ENCODE measurements at regions not wholly inside any gene's neighbourhood (a gene's known extent, or its start where the extent isn't known, plus 50 kb on each side); places are given as distances from the start of the nearest gene placed in this dataset.

DNA sequence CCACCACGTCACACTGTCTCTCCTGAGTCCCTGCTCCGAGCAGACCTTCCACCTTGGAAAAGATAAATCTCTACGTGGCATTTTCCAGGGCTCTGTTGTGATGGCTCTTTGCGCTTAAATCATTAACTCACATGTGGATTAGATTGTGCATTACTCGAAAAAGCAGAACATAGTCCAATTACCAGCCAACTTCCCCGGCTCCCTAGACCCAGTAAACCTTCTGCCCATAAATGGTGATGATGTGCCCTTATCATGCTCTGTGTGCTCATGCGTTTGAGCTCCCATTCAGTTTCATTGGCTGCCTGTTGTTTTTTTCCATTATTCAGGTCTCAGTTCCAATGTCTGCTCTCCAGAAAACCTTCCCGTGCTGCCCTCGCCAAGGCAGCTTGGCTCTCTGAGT, 471.2 kb downstream of the GLRX3 start:
- CTCF ChIA-PET: no interaction called here

DNA sequence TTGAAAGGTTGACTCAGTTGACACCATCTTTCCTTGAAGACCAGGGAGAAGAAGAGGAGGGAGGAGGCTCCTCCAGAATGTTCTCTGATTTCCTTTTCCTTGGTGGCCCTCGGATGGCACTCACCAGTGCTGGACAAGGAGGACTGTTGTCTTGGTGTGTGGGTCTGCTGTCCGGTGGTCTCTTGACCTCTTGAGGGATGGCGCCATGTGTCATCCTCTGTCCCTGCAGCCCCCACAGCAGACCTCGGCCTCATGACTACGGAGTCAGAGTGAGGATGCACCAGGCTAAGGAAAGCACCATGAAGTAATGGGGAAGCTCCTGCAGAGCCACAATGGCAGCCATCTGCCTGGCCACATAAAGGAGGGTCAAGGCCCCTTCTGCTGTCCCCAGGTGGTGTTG, 475.0 kb downstream of the GLRX3 start:
- Mint-ChIP-seq H3K4me3 (no peak overlapping the region), H3K9me3 (ENCODE audit: low read depth) (peaks cover 6% of the 10 kb centered on the region), H3K36me3 (no peaks in the 10 kb centered on the region), H3K27ac (no peak overlapping the region), H3K27me3 (no peaks in the 10 kb centered on the region), H3K4me1 (no peaks in the 10 kb centered on the region)
- DNase-seq (no peak), ATAC-seq (no peak)
- CTCF ChIA-PET: no interaction called here

More for the DNA sequence above, 471.2 kb downstream of the GLRX3 start:
- H3K27ac Mint-ChIP-seq: no peak overlapping the region
- H3K4me3 Mint-ChIP-seq: no peak overlapping the region
- no peaks in the 10 kb centered on the region for H3K4me1 Mint-ChIP-seq
- DNase-seq (no peak), ATAC-seq (no peak)
- H3K27me3 Mint-ChIP-seq: no peaks in the 10 kb centered on the region
- H3K36me3 Mint-ChIP-seq: no peaks in the 10 kb centered on the region
- H3K9me3 Mint-ChIP-seq (ENCODE audit: low read depth): peaks cover 4% of the 10 kb centered on the region

DNA sequence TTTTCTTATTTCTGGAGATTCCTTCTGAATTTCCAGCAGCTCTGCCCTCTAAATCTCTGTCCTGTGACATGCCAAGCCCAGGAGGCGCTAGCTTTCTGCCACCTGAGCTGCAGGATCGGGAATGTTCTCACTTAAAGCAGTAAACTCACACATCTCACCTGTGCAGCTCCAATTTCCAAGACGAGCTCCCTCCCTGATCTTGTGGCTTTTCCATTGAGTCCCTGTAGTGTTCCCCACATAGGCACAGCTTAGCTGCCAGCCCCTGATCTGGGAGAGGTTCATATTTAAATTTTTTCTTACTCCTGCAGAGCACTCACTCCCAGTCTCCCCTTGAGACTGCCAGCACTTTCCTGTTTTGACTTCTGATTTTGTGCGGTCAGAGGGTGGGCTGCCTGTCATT, 479.3 kb downstream of the GLRX3 start:
- no peaks in the 10 kb centered on the region for H3K36me3 Mint-ChIP-seq
- H3K27me3 Mint-ChIP-seq: no peaks in the 10 kb centered on the region
- no peak overlapping the region for H3K27ac Mint-ChIP-seq
- H3K4me3 Mint-ChIP-seq: no peak overlapping the region
- no peaks in the 10 kb centered on the region for H3K4me1 Mint-ChIP-seq
- CTCF ChIA-PET: no interaction called here
- no peak for DNase-seq
- H3K9me3 Mint-ChIP-seq (ENCODE audit: low read depth): peaks cover 6% of the 10 kb centered on the region
- ATAC-seq: no peak

DNA sequence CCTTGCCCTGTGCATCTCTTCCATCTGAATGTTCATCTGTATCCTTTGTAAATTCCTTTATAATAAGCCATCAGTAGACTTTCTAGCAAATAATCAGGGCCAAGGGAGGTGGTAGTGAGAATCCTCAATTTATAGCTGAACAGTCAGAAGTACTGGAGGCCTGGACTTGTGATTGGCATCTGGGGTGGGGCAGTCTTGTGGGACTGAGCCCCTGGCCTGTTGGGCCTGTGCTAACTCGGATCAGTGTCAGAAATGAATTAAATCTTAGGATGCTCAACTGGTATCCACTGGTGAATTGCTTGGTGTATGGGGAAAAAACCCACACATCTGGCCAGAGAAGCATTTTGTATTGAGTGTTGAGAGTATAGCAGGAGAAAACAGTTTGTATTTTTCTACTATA, 481.8 kb downstream of the GLRX3 start:
- ATAC-seq: no peak
- no peak overlapping the region for H3K27ac Mint-ChIP-seq
- H3K36me3 Mint-ChIP-seq: no peaks in the 10 kb centered on the region
- DNase-seq: no peak
- H3K9me3 Mint-ChIP-seq (ENCODE audit: low read depth): peaks cover 2% of the 10 kb centered on the region
- H3K4me1 Mint-ChIP-seq: no peaks in the 10 kb centered on the region
- H3K4me3 Mint-ChIP-seq: no peak overlapping the region
- H3K27me3 Mint-ChIP-seq: no peaks in the 10 kb centered on the region
- CTCF ChIA-PET: no interaction called here

DNA sequence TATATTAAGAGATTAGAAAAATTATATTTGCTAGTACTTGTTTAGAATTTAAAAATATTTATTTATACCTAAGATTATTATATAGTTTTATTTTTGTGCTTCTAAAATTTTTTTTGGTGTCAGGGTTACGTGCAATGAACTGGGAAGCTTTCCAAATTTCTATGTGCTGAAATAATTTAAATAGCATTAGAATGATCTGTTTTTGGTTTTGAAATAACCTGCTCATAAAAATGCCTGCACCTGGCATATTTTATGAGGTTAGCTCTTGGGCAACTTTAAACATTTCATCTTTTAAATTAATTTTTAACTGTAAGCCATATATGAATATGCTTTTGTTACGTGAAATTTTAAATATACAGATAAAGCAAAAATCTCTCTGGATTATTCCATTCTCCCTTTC, 482.5 kb downstream of the GLRX3 start:
- Mint-ChIP-seq H3K27ac (no peak overlapping the region), H3K9me3 (ENCODE audit: low read depth) (no peaks in the 10 kb centered on the region), H3K27me3 (no peaks in the 10 kb centered on the region), H3K4me3 (no peak overlapping the region), H3K36me3 (no peaks in the 10 kb centered on the region), H3K4me1 (no peaks in the 10 kb centered on the region)
- ATAC-seq (no peak), DNase-seq (no peak)
- CTCF ChIA-PET: no interaction called here

DNA sequence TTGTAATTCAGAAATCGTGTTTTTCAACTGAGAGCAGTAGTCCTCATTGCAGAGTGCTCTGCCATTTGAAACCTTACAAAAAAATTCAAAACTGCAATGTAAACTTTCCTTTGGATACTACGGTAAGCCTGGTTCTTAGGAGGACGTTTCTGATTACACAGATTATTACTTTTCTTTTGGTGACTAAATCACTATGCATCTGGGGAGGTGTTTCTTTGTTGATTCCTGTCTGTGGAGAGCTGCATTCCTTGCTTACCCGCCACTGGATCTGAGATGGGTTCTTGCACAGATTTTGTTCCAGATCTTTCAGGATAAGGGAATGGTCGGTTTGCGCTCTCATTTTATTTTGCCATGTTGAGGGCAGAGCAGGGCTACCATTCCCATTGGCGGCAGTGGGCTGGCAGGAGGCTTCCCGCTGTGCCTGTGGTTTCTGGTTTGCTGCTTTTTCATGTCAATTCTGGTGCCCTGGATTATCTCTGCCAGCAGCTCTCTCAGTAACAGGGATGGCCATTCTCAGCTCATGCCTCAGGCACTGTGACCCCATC, 485.1 kb downstream of the GLRX3 start:
- Mint-ChIP-seq H3K36me3 (no peaks in the 10 kb centered on the region), H3K27me3 (no peaks in the 10 kb centered on the region), H3K27ac (no peak overlapping the region), H3K4me3 (no peak overlapping the region), H3K9me3 (ENCODE audit: low read depth) (peaks cover 4% of the 10 kb centered on the region), H3K4me1 (no peaks in the 10 kb centered on the region)
- CTCF ChIA-PET: no interaction called here
- ATAC-seq: no peak
- DNase-seq: no peak

DNA sequence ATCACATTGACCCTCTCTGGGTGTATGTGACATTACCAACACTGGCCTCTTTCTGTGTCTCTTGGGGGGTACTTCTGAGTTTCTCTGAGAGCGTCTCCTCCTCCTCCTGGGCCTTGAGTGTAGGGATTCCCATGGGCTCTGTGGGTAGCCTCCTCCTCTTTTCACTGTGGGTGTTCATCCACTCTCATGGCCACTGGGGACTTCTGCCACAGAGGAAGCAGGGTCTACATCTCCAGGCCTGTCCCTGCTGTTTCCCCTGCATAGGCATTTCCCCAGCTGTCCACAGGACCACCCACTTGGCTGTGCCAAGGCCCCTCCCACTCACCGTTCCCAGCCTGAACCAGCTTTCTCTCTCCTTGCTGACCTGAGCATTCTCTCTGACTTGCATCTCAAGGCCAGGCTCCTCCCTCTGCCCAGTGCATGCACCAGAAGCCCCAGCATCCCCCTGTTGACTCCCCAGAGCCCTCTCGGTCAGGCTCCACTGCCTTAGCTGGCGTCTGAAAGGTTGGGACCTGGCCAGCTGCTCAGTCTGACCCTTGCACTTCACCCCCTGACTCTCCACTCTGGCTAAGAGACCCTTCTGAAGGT, 487.6 kb downstream of the GLRX3 start:
- ATAC-seq (no peak), DNase-seq (no peak)
- Mint-ChIP-seq H3K36me3 (no peaks in the 10 kb centered on the region), H3K27ac (no peak overlapping the region), H3K27me3 (no peaks in the 10 kb centered on the region), H3K4me1 (no peaks in the 10 kb centered on the region), H3K9me3 (ENCODE audit: low read depth) (peaks cover 4% of the 10 kb centered on the region), H3K4me3 (no peak overlapping the region)
- CTCF ChIA-PET: no interaction called here

DNA sequence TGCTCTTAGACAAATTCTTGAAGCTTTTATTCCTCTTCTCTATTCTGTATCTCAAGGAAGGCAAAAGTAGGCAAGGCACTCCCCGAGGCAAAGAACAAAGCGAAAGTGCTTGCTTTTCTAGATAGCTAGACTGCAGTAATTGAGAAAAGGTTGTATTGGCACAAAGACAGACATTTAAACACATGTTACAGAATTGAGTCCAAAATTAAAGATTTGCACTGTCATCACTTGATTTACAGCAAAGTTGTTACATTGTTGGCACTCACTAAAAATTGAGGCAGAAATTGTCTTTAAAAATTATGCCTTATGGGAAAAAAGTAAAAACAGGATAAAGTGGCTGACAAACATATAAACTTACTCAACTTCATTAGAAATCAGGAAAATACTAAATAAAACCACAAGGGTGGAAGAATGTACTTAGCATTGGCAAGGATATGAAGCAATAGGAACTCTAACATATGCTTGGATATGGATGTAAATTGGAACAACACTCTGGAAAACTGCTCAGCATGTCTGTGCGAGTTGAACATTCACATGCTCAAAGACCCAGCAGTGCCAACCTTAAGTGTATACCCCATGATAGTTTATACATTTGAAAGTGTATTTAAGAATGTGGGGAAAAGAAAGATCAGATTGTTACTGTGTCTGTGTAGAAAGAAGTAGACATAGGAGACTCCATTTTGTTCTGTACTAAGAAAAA, 491.3 kb downstream of the GLRX3 start:
- CTCF ChIA-PET: no interaction called here
- Mint-ChIP-seq H3K4me1 (peaks cover 4% of the 10 kb centered on the region), H3K9me3 (ENCODE audit: low read depth) (peaks cover 4% of the 10 kb centered on the region), H3K36me3 (no peaks in the 10 kb centered on the region), H3K4me3 (no peak overlapping the region), H3K27ac (no peak overlapping the region), H3K27me3 (no peaks in the 10 kb centered on the region)
- no peak for ATAC-seq
- DNase-seq: no peak

DNA sequence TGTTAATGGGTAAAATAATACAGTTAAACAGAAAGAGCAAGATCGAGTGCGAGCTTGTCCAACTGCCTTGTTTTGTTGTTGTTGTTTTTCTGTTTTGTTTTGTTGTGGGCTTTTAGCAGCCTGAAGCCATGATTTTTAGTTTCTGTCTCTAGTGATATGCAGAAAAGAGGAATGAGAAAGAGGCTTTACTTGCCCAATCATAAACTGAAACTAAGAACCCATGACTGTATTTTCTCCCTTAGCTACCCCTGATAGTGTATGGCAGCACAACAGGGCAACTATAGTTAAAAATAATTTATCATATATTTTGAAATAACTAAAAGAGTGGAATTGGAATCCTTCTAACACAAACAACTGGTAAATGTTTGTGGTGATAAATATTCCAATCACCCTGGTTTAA, 493.9 kb downstream of the GLRX3 start:
- peaks cover 2% of the 10 kb centered on the region for H3K9me3 Mint-ChIP-seq (ENCODE audit: low read depth)
- ATAC-seq: no peak
- no peak for DNase-seq

DNA sequence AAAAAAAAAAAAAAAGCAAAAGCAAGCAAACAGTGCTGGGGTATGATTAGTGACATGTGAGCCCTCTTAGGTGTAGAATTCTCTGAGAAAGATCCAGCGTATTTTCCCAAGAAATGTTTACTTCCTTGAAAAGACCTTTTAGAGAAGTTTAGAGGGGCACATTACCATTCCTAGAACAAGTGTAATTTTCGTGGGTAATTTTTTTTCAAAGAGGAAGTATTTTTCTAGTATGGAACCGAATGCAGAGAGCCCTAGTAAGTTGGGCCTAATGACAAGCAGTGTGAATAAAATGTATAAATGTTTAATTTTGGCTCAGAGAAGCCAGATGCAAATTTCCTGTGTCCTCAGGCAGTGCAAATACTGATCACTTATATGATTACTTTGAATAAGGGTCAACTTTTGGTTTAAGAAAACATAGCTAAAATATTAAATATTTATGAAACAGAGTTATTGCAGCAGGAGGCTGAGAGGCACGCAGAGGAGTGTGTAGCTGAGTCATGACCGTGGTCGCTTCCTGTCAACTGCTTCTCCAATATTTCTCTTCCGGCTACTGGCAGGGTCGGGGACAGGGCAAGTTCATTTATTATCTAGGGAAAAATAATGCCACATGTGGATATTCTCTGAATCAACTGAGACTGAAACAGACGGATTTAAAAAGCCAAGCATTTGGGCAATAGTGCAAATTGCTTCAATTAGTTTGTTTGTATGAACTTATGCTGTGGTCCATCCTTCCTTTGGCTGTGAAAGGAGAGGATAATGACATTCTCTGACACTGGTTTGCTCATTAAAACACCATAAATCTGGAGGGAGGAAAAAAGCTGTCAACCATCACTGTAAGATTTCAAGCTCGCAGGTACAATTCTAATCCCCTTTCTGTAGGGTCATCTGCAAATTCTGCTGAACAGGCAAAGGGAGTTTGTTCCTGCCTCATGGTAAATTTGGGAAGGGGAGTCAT, 495.2 kb downstream of the GLRX3 start:
- Mint-ChIP-seq H3K36me3 (no peaks in the 10 kb centered on the region), H3K27me3 (peaks cover 4% of the 10 kb centered on the region), H3K4me1 (peaks cover 4% of the 10 kb centered on the region), H3K27ac (no peak overlapping the region), H3K4me3 (no peak overlapping the region), H3K9me3 (ENCODE audit: low read depth) (peaks cover 2% of the 10 kb centered on the region)
- CTCF ChIA-PET: no interaction called here
- ATAC-seq (no peak), DNase-seq (no peak)

More for the DNA sequence above, 493.9 kb downstream of the GLRX3 start:
- Mint-ChIP-seq H3K27me3 (no peaks in the 10 kb centered on the region), H3K4me3 (no peak overlapping the region), H3K36me3 (no peaks in the 10 kb centered on the region), H3K4me1 (peaks cover 4% of the 10 kb centered on the region), H3K27ac (no peak overlapping the region)
- CTCF ChIA-PET: no interaction called here

DNA sequence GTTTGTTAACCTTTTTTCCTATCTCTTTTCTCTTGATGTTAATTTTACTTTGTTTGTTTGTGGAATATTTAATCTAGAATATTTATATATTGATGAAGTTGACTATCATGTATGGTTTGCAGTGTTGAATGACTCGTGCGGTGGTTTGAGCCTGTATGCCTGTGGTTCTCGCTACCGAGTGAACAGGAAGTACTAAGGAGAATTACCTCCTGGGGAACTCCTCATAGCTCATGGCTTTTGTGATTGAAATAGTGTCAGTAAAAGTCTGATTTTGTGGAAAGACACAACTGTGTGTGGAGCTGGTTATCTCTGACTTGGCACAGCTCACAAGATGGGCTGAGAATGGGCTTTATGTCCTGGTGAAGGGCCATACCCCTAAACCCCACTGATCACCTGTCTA, 498.6 kb downstream of the GLRX3 start:
- no peak overlapping the region for H3K27ac Mint-ChIP-seq
- peaks cover 4% of the 10 kb centered on the region for H3K27me3 Mint-ChIP-seq
- H3K4me1 Mint-ChIP-seq: peaks cover 4% of the 10 kb centered on the region
- peaks cover 2% of the 10 kb centered on the region for H3K9me3 Mint-ChIP-seq (ENCODE audit: low read depth)
- DNase-seq (no peak), ATAC-seq (no peak)
- H3K36me3 Mint-ChIP-seq: no peaks in the 10 kb centered on the region
- CTCF ChIA-PET: no interaction called here
- H3K4me3 Mint-ChIP-seq: no peak overlapping the region

DNA sequence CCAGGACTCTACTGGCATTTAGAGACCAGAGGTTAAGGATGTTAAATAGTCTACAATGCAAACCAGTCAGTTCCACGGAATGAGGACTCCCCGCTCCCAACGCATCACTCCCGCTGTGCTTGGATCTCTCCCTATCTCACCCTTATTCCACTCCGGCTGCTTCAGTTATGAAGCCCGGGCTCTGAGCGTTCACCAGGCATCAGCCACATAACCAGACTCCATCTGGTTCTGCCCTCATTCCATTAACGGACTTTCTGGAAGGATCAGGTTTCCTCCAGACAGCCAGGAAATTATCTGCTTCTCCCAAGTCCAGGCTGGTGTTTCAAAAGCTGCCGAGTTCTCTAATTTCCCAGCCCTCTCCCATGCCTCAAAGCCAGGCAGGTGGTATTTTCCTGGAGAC, 499.3 kb downstream of the GLRX3 start:
- Mint-ChIP-seq H3K9me3 (ENCODE audit: low read depth) (peaks cover 2% of the 10 kb centered on the region), H3K27me3 (peaks cover 4% of the 10 kb centered on the region), H3K36me3 (no peaks in the 10 kb centered on the region), H3K4me1 (peaks cover 4% of the 10 kb centered on the region), H3K4me3 (no peak overlapping the region), H3K27ac (no peak overlapping the region)
- CTCF ChIA-PET: no interaction called here
- no peak for DNase-seq
- no peak for ATAC-seq

DNA sequence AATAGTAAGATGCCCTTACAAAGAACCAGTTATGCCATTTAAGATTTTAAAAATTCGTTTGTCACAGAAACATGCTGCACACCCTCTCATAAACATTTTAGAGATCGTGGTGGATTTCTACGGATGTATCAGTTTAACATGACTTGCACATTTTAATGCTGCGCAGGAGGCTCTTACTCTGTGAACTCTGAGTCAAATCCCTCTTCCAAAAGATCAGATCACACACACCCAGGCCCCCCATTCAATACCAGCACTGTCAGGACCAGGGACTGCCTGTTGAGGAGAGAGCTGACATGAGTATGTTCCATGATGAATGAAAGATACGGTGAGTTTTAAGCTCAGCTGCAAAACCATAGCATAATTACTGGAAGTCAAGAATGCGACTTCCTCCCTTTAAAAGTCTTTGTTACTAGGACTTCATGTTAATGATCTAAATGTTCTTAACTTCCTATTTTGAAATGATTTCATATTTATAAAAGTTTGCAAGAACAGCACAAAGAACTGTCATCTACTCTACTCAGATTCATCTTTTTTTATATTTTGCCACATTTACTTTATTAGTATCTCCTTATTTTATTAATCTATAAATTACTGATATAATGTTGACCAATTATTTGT, 500.2 kb downstream of the GLRX3 start:
- Mint-ChIP-seq H3K27me3 (peaks cover 4% of the 10 kb centered on the region), H3K36me3 (no peaks in the 10 kb centered on the region), H3K27ac (no peak overlapping the region), H3K4me1 (peaks cover 4% of the 10 kb centered on the region), H3K9me3 (ENCODE audit: low read depth) (peaks cover 2% of the 10 kb centered on the region), H3K4me3 (no peak overlapping the region)
- ATAC-seq (no peak), DNase-seq (no peak)
- CTCF ChIA-PET: no interaction called here

Data from activated CD8-positive, alpha-beta memory T cell treated with anti-CD3 and anti-CD28 coated beads, Interleukin-2, amount 10 ng/mL, durations not matched to agents 7 days and 5 days (primary cell).